NCI-H1436 (cell line): ENCODE measurements at regions not wholly inside any gene's neighbourhood (a gene's known extent, or its start where the extent isn't known, plus 50 kb on each side); places are given as distances from the start of the nearest gene placed in this dataset.

Experiments
- DNase-seq: peaks from one replicate; lab custom pipeline; 2025; lab: John Stamatoyannopoulos, UW

- DNase-seq: no peak
These were observed 49.8 kb upstream of the COPS8 start for GRCh38 chr2:237035781-237036475.
